HL-60 (cell line): ENCODE measurements at regions not wholly inside any gene's neighbourhood (a gene's known extent, or its start where the extent isn't known, plus 50 kb on each side); places are given as distances from the start of the nearest gene placed in this dataset.

ENCODE experiments used
- DNase-seq, 2 experiments: peaks; one replicate each; pipeline ENCODE4 v3.0.0-alpha.2; 2010 to 2020; ENCODE audit warnings: low read depth in 1 of 2, low spot score in 1 of 2
- H3K27ac ChIP-seq: fragments of 250-450 bp; sonication (Bioruptor Pico); replicated peaks from 2 replicates; pipeline ENCODE4 v1.5.1; 2020; ENCODE audit warnings: mild to moderate bottlenecking, moderate library complexity
- H3K27me3 ChIP-seq: fragments of 250-450 bp; sonication (Bioruptor Pico); 2 replicates; pipeline ENCODE4 v1.5.1; 2021; ENCODE audit warnings: mild to moderate bottlenecking, moderate library complexity; ENCODE audit not compliant: insufficient read depth, poor library complexity, severe bottlenecking
- H3K4me3 ChIP-seq: replicated peaks from 2 replicates; pipeline ENCODE4 v1.5.1; 2011; ENCODE audit warnings: mild to moderate bottlenecking, control low read depth, low read length; ENCODE audit not compliant: insufficient read depth
- GABPA ChIP-seq: IDR thresholded peaks from 2 replicates; pipeline ENCODE4 v1.6.1; 2012; ENCODE audit warnings: low read depth
- POLR2AphosphoS5 ChIP-seq: IDR thresholded peaks from 2 replicates; pipeline ENCODE4 v1.6.1; 2012; ENCODE audit warnings: low read depth
- SPI1 ChIP-seq: IDR thresholded peaks from 2 replicates; pipeline ENCODE4 v1.6.1; 2012; ENCODE audit warnings: low read depth, mild to moderate bottlenecking, borderline replicate concordance
- TF ChIP-seq, protein P1 (sequence below): IDR thresholded peaks from one replicate; pipeline ENCODE4 v1.5.1; 2011; ENCODE audit warnings: low read length, control low read depth, inconsistent platforms; ENCODE audit not compliant: insufficient read depth
- TF ChIP-seq, protein P2 (sequence below): IDR thresholded peaks from 2 replicates; pipeline ENCODE4 v1.6.1; 2012; ENCODE audit warnings: low read depth; ENCODE audit not compliant: insufficient replicate concordance

DNA sequence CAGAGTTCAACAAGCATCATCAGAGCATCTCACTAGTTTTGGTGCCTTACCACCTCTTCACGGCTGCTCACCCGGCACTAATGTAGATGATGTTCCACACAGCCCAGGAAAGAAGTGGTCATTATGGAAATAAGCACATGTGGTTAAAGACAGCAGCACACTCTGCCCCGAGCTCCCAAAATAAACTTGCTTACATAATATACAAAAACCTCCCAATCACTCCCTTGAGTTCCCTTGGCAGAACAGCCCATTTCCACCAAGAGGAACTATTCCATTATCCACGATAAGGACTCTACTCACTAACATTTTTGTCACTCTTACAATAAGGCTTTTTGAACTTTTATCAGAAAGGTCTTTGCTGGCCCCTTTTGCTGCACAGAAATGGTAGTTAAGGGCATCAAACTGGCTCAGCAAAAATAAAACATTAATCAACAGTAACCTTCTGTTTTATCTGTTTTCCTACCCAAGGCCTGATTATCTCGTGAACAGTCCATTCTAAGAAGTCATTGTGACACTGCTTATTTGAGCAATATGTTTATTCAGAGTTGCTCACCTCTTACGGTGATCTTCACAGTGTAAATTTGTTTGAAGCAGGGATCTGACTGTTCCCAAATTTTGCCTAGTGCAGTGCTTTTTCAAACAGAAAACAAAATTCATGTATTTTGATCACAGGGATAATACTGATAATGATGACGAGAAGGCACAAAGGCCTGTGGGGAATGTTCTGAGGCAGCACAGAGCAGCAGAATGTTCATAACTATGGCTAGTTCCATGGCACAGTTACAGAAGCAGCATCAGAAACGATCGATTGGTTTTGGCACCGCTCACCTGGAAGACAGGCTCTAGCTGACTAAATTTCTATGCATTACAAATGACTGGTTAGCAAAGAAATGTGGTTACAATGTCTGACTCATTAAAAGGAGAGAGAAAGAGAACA is 399.8 kb upstream of the PIK3R1 start:
- no peak for DNase-seq
- H3K27me3 ChIP-seq = no peaks in the 10 kb centered on the region
- no peak overlapping the region for H3K27ac ChIP-seq
- no peak overlapping the region for H3K4me3 ChIP-seq
- TF ChIP-seq, protein P1, sequence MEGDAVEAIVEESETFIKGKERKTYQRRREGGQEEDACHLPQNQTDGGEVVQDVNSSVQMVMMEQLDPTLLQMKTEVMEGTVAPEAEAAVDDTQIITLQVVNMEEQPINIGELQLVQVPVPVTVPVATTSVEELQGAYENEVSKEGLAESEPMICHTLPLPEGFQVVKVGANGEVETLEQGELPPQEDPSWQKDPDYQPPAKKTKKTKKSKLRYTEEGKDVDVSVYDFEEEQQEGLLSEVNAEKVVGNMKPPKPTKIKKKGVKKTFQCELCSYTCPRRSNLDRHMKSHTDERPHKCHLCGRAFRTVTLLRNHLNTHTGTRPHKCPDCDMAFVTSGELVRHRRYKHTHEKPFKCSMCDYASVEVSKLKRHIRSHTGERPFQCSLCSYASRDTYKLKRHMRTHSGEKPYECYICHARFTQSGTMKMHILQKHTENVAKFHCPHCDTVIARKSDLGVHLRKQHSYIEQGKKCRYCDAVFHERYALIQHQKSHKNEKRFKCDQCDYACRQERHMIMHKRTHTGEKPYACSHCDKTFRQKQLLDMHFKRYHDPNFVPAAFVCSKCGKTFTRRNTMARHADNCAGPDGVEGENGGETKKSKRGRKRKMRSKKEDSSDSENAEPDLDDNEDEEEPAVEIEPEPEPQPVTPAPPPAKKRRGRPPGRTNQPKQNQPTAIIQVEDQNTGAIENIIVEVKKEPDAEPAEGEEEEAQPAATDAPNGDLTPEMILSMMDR = no peak

DNA sequence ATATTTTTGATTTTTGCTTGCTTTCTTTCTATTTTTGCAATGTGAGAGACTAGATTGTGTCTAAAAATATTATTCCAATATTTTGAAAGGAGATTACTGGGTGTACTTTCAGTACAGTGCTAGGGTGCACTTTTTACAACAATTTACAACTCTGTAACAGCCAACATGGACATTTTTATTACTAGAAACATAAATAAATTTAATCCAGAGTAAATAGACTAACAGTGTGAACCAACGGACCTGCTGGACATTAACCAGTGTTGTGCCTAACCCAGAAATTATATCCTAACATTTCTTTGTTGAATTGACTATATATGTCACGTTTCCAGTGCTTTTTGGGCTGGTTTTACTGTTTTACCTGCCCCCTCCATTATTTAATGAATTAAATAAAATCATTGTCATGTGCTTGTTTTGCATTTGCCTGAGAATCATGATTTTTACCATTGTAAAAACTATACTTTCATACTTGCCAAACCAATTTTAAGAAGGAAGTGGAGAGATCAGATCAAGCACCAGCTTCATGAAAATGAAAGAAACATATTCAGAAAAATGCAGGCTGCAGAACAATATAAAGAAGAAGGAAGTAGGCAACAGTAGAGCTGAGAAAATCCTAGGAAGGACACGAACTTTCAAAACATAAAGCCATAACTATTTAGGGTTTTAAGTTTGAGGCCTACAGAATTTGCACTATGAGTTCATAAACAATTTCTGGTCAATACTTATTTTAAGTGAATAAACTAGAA is 400.8 kb upstream of the PIK3R1 start:
- no peak overlapping the region for H3K27ac ChIP-seq

DNA sequence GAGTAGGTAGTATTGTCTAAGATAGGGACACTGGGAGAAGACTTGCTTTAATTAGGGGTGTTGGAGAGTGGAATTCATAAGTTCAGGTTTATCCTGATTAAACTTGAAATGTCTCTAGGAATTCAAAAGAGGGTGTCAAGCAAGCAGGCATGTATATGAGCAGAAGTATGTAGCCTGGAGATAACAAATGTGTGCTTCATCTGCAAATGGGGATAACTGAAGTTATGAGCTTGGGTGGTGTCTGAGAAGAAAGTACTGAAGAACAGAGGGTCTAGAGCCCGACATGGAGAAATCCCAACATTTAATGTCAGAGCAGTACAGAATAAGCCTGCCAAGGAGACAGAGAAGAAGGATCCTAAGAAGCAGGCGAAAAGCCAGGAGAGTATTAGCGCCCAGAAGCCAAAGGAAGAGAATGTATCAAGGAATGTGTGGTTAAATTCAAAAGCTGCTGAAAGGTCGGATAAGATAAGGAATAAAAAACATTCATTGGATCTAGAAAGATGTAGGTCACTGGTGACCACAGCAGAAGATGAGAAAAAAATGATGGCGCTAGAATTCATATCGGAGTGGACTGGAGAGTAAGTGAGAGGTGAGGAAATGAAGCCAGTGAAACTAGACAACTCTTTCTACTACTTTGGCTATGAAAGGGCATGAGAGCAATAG is 401.5 kb upstream of the PIK3R1 start:
- H3K4me3 ChIP-seq = no peak overlapping the region
- TF ChIP-seq, protein P1 = no peak
- TF ChIP-seq GABPA (no peak), SPI1 (no peak), POLR2AphosphoS5 (no peak)
- TF ChIP-seq, protein P2, sequence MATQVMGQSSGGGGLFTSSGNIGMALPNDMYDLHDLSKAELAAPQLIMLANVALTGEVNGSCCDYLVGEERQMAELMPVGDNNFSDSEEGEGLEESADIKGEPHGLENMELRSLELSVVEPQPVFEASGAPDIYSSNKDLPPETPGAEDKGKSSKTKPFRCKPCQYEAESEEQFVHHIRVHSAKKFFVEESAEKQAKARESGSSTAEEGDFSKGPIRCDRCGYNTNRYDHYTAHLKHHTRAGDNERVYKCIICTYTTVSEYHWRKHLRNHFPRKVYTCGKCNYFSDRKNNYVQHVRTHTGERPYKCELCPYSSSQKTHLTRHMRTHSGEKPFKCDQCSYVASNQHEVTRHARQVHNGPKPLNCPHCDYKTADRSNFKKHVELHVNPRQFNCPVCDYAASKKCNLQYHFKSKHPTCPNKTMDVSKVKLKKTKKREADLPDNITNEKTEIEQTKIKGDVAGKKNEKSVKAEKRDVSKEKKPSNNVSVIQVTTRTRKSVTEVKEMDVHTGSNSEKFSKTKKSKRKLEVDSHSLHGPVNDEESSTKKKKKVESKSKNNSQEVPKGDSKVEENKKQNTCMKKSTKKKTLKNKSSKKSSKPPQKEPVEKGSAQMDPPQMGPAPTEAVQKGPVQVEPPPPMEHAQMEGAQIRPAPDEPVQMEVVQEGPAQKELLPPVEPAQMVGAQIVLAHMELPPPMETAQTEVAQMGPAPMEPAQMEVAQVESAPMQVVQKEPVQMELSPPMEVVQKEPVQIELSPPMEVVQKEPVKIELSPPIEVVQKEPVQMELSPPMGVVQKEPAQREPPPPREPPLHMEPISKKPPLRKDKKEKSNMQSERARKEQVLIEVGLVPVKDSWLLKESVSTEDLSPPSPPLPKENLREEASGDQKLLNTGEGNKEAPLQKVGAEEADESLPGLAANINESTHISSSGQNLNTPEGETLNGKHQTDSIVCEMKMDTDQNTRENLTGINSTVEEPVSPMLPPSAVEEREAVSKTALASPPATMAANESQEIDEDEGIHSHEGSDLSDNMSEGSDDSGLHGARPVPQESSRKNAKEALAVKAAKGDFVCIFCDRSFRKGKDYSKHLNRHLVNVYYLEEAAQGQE = no peak
- H3K27ac ChIP-seq = no peak overlapping the region
- no peaks in the 10 kb centered on the region for H3K27me3 ChIP-seq
- no peak for DNase-seq

More for the DNA sequence above, 400.8 kb upstream of the PIK3R1 start:
- no peak for DNase-seq
- TF ChIP-seq SPI1 = no peak
- TF ChIP-seq GABPA = no peak
- TF ChIP-seq POLR2AphosphoS5 = no peak
- TF ChIP-seq, protein P1 = no peak
- TF ChIP-seq, protein P2 = no peak
- Histone ChIP-seq H3K27me3 (no peaks in the 10 kb centered on the region), H3K4me3 (no peak overlapping the region)
